ENCODE measurements at regions not wholly inside any gene's neighbourhood (a gene's known extent, or its start where the extent isn't known, plus 50 kb on each side); places are given as distances from the start of the nearest gene placed in this dataset.

- no peaks in the 10 kb centered on the region for H3K4me1 Mint-ChIP-seq
- peaks cover 9% of the 10 kb centered on the region for H3K27me3 Mint-ChIP-seq
- intact Hi-C loops (cut with micrococcal nuclease) = no loop called here
- no peaks in the 10 kb centered on the region for H3K9me3 Mint-ChIP-seq
- H3K27ac Mint-ChIP-seq = no peak overlapping the region
- no peak for DNase-seq
- no peak overlapping the region for H3K4me3 Mint-ChIP-seq
- no peaks in the 10 kb centered on the region for H3K36me3 Mint-ChIP-seq (ENCODE audit: low read depth)
These were observed 55.7 kb upstream of the OR5AN1 start for GRCh38 chr11:59302991-59303390.

GRCh38 chr11:59295435-59295834 is 63.3 kb upstream of the OR5AN1 start:
- H3K27me3 Mint-ChIP-seq = peaks cover 11% of the 10 kb centered on the region
- no peak for DNase-seq
- no peaks in the 10 kb centered on the region for H3K36me3 Mint-ChIP-seq (ENCODE audit: low read depth)
- H3K4me1 Mint-ChIP-seq = no peaks in the 10 kb centered on the region
- intact Hi-C loops (cut with micrococcal nuclease) = no loop called here
- no peak overlapping the region for H3K4me3 Mint-ChIP-seq
- H3K9me3 Mint-ChIP-seq = no peaks in the 10 kb centered on the region
- no peak overlapping the region for H3K27ac Mint-ChIP-seq

- H3K27me3 Mint-ChIP-seq = peaks cover 9% of the 10 kb centered on the region
- H3K27ac Mint-ChIP-seq = no peak overlapping the region
- no peak overlapping the region for H3K4me3 Mint-ChIP-seq
- H3K9me3 Mint-ChIP-seq = no peaks in the 10 kb centered on the region
- intact Hi-C loops (cut with micrococcal nuclease) = no loop called here
- no peaks in the 10 kb centered on the region for H3K4me1 Mint-ChIP-seq
- no peak for DNase-seq
- no peaks in the 10 kb centered on the region for H3K36me3 Mint-ChIP-seq (ENCODE audit: low read depth)
These were observed 66.1 kb upstream of the OR5AN1 start for GRCh38 chr11:59292611-59293010.

GRCh38 chr11:59291228-59291627 is 67.5 kb upstream of the OR5AN1 start:
- Mint-ChIP-seq H3K9me3 (no peaks in the 10 kb centered on the region), H3K36me3 (ENCODE audit: low read depth) (no peaks in the 10 kb centered on the region), H3K4me1 (no peaks in the 10 kb centered on the region), H3K27me3 (peaks cover 12% of the 10 kb centered on the region), H3K27ac (no peak overlapping the region), H3K4me3 (no peak overlapping the region)
- DNase-seq = no peak
- intact Hi-C loops (cut with micrococcal nuclease) = no loop called here

DNA sequence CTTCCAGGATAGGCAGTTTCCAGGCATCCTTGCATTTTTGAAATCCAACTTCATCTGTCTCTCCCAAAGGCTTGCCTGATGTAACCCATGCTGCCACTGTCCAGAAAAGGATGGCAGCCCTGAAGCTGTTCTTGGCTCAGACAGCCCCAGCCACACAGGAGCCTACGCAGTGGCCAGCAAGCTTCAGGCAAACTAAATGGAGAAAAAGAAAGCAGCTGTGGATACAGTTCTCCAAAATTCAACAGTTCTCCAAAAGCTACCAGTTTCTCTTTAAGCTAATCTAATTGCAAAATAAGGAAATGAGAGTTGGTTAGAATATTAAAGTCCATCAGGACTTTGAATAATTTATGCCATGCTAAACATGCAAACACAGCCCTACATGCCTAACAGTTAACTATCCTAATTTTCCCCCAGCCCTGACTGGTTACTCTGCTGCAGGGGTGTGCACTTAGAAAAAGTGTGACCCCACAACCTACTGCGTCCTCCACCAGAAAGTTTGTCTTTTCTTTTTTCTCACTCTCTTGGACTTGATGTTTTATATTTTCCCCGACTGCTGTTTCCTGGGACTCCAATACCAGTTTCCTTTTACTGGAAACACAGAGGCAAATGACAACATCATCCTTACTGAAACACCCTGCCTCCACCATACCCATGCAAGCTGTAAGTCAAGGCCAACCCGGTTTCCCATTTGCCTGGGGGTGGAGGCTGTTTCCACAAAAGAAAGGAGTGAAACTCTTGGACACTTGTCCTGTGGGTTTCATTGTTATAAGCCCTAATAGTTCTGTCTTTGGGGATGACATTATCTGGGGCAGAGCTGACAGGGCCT is 69.1 kb upstream of the OR5AN1 start:
- DNase-seq = peak; percentile 30
- Mint-ChIP-seq H3K27ac (no peak overlapping the region), H3K27me3 (peaks cover 12% of the 10 kb centered on the region), H3K9me3 (no peaks in the 10 kb centered on the region), H3K36me3 (ENCODE audit: low read depth) (no peaks in the 10 kb centered on the region), H3K4me3 (no peak overlapping the region), H3K4me1 (peaks cover 2% of the 10 kb centered on the region)
- intact Hi-C loops (cut with micrococcal nuclease) = no loop called here

GRCh38 chr11:59285716-59286260 is 72.9 kb upstream of the OR5AN1 start:
- Mint-ChIP-seq H3K27me3 (peaks cover 18% of the 10 kb centered on the region), H3K4me1 (peaks cover 7% of the 10 kb centered on the region), H3K27ac (no peak overlapping the region), H3K36me3 (ENCODE audit: low read depth) (no peaks in the 10 kb centered on the region), H3K4me3 (no peak overlapping the region), H3K9me3 (peaks cover 3% of the 10 kb centered on the region)
- DNase-seq = peak; percentile 26
- intact Hi-C loops (cut with micrococcal nuclease) = loop anchor here (2.0 kb wide), 1 partner anchor 77 kb away; no protein-coding TSS in a partner anchor

- Mint-ChIP-seq H3K9me3 (peaks cover 3% of the 10 kb centered on the region), H3K4me3 (peak overlapping the region; percentile 73), H3K27me3 (peaks cover 18% of the 10 kb centered on the region), H3K27ac (no peak overlapping the region), H3K36me3 (ENCODE audit: low read depth) (no peaks in the 10 kb centered on the region), H3K4me1 (peaks cover 7% of the 10 kb centered on the region)
- intact Hi-C loops (cut with micrococcal nuclease) = loop anchor here (1.0 to 5.0 kb wide), 3 partner anchors 76 to 148 kb away; no protein-coding TSS in a partner anchor
- DNase-seq = no peak
These were observed 72.0 kb upstream of the MPEG1 start for GRCh38 chr11:59284773-59285129.

DNA sequence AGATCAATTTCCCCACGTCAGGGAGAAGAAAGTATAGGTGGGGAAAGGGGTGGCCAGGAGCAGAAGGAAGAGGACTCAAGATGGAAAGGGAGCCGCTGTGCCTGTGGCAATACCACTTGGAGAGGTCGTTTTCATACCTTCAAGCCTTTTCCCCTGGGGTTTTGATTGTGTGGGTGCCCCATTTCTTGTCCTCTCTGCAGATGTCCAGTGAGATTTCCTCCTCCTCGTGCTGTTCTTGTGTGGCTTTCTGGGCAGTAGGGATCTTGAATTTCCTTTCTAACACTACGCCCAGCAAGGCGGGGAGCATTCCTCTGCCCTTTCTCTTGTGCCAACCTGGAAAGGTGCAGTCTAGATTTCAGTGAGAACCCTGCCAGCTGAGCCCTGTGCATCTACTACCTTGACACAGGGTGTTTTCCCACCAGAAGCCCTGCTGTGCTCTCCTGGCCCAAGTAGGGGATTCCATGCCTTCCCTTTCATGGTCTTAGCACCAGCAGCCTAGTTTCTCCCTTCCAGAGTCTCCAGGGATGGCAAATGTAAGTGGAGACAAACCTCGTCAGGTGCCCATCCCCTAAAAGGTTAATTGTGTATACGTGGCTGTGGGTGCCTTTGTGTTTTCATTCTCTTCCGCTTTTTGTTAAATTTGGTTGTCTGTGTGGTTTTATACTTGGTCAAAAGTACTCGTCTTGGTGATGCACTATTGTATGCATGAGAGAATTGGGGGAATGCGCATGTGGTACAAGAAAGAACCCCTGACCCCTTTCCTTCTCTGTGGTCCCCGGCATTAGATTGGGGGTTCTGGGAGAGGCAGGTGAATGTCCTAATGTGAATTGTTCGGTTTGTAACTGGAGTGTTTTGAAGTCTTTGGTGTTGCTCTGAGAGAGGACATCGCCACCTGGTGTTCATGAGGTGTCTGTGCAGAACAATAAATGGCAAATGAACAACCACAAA is 71.4 kb upstream of the MPEG1 start:
- H3K27me3 Mint-ChIP-seq = peaks cover 18% of the 10 kb centered on the region
- peaks cover 3% of the 10 kb centered on the region for H3K9me3 Mint-ChIP-seq
- peaks cover 7% of the 10 kb centered on the region for H3K4me1 Mint-ChIP-seq
- DNase-seq = peak; percentile 82
- no peak overlapping the region for H3K27ac Mint-ChIP-seq
- intact Hi-C loops (cut with micrococcal nuclease) = loop anchor here (1.0 to 5.0 kb wide), 3 partner anchors 75 to 148 kb away; no protein-coding TSS in a partner anchor
- H3K4me3 Mint-ChIP-seq = peak overlapping the region; percentile 73
- no peaks in the 10 kb centered on the region for H3K36me3 Mint-ChIP-seq (ENCODE audit: low read depth)

GRCh38 chr11:59283311-59283710 is 70.6 kb upstream of the MPEG1 start:
- Mint-ChIP-seq H3K4me3 (no peak overlapping the region), H3K4me1 (peaks cover 7% of the 10 kb centered on the region), H3K27ac (no peak overlapping the region), H3K9me3 (peaks cover 3% of the 10 kb centered on the region), H3K27me3 (peaks cover 18% of the 10 kb centered on the region), H3K36me3 (ENCODE audit: low read depth) (no peaks in the 10 kb centered on the region)
- intact Hi-C loops (cut with micrococcal nuclease) = loop anchor here (5.0 kb wide), 1 partner anchor 149 kb away; no protein-coding TSS in a partner anchor
- DNase-seq = no peak

DNA sequence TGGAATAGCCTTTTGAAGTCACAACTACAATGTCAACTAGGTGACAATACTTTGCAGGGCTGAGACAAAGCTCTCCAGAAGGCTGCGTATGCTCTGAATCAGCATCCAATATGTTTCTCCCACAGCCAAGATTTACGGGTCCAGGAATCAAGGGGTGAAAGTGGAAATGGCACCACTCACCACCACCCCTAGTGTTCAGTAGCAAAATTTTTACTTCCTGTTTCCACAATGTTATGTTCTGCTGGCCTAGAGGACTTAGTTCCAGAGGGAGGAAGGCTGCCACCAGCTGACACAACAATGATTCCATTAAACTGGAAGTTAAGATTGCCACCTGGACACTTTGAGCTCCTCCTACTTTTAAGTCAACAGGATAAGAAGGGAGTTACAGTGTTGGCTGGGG is 68.5 kb upstream of the MPEG1 start:
- Mint-ChIP-seq H3K9me3 (peaks cover 3% of the 10 kb centered on the region), H3K36me3 (ENCODE audit: low read depth) (no peaks in the 10 kb centered on the region), H3K27me3 (peaks cover 14% of the 10 kb centered on the region), H3K4me1 (peaks cover 7% of the 10 kb centered on the region), H3K4me3 (no peak overlapping the region), H3K27ac (no peak overlapping the region)
- intact Hi-C loops (cut with micrococcal nuclease) = loop anchor here (5.0 kb wide), 1 partner anchor 151 kb away; no protein-coding TSS in a partner anchor
- DNase-seq = no peak

- intact Hi-C loops (cut with micrococcal nuclease) = no loop called here
- Mint-ChIP-seq H3K9me3 (no peaks in the 10 kb centered on the region), H3K4me1 (peaks cover 14% of the 10 kb centered on the region), H3K4me3 (no peak overlapping the region), H3K27ac (no peak overlapping the region), H3K27me3 (peaks cover 1% of the 10 kb centered on the region), H3K36me3 (ENCODE audit: low read depth) (no peaks in the 10 kb centered on the region)
- no peak for DNase-seq
These were observed 60.7 kb upstream of the MPEG1 start for GRCh38 chr11:59273373-59273841.

DNA sequence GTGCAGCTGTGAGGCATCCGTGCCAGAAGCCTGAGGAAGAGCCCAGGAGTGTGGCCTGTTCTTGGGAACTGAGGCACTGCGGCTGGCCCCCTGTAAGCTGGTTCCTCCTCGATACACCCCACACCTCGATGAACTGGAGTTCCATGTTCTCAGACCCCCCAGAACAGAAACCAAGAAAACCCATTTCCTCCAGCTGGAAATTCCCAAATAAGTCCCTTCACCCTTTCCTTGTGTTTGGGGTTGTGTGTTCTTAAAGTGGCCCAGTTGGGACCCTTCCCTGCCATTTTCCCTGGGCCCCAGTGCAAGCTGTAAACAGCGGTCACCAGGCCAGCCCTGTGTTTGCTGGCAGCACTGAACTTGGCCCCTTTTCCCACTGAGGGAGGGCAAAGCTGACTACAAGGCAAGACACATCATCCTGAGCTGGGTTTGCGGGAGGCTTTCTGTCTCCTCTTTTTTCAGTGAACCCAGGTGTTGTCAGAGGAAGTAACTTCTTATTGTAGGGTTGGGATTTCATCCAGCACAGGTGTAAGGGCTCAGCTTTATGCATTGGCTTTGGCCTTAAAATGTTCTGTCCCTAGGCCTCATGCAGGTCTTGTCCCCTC is 60.1 kb upstream of the MPEG1 start:
- Mint-ChIP-seq H3K4me3 (no peak overlapping the region), H3K36me3 (ENCODE audit: low read depth) (no peaks in the 10 kb centered on the region), H3K4me1 (peaks cover 14% of the 10 kb centered on the region), H3K9me3 (no peaks in the 10 kb centered on the region), H3K27me3 (peaks cover 1% of the 10 kb centered on the region), H3K27ac (no peak overlapping the region)
- intact Hi-C loops (cut with micrococcal nuclease) = no loop called here
- DNase-seq = no peak

GRCh38 chr11:59271811-59272327 is 59.1 kb upstream of the MPEG1 start:
- intact Hi-C loops (cut with micrococcal nuclease) = no loop called here
- Mint-ChIP-seq H3K4me3 (no peak overlapping the region), H3K9me3 (no peaks in the 10 kb centered on the region)

More at GRCh38 chr11:59271811-59272327, 59.1 kb upstream of the MPEG1 start:
- Mint-ChIP-seq H3K36me3 (ENCODE audit: low read depth) (no peaks in the 10 kb centered on the region), H3K4me1 (peaks cover 14% of the 10 kb centered on the region), H3K27ac (no peak overlapping the region), H3K27me3 (peaks cover 1% of the 10 kb centered on the region)
- no peak for DNase-seq
